ENCODE measurements at regions not wholly inside any gene's neighbourhood (a gene's known extent, or its start where the extent isn't known, plus 50 kb on each side); places are given as distances from the start of the nearest gene placed in this dataset.

DNA sequence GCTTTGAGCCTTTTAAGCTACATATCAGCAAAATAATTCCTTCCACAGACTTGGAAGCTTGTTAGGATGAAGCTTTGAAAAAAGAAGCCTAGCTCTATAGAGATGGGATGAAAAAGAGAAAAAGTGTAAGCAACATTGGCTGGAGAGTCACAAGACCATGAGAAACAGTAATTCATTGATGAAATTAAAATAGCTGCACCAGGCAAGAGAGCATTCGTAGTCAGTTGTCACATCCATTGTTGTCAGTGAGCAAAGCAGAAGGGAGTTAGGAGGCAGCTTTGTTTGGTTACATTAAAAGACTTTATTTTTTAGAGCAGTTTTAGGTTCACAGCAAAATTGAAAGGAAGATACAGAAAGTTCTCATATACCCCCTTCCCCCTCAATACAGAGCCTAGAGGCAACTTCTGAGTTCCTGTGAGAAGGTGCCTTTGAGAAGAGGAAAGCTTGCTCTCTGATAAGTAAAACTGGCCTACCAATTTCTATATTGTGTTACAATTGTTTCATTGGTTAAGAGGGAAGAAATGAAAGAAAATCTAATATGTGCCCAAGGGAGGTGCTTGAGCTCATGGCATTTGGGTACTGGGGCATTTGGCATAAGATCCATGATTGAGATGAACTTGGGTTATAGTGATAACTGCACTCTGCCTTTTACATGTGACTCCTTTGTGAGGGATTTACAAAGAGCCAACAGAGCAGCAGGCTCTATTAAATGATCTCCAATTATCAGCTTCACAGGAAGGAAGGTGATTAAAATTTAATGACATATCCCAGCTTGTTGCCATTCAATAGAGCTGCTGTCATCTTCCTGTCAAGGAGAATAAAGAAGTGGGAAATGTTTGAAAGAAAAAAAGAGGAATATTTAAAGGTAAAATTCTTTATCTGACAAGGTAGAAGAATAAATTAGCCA lies 361.3 kb upstream of the TMTC1 start:
- TF ChIP-seq CTCF (IDR thresholded peaks at IDR 0.05): no peak
- no peak for TF ChIP-seq POLR2A (IDR thresholded peaks at IDR 0.05)
- TF ChIP-seq POLR2AphosphoS5 (IDR thresholded peaks at IDR 0.05): no peak
